Activated CD4-positive, alpha-beta memory T cell treated with anti-CD3 and anti-CD28 coated beads for 36 hours (primary cell): ENCODE measurements at regions not wholly inside any gene's neighbourhood (a gene's known extent, or its start where the extent isn't known, plus 50 kb on each side); places are given as distances from the start of the nearest gene placed in this dataset.
"Not testable (repeated sequence)": the region's sequence is repeated elsewhere in the genome, so short reads cannot be mapped to it uniquely, and the experiment has no call there.

Experiments
- CTCF ChIA-PET: fragments of 350-600 bp; sonication (Branson Sonifier 250); formaldehyde crosslinking; loops from one replicate; lab custom pipeline; 2021; ENCODE audit warnings: antibody characterized with exemption, inconsistent platforms; lab: Charles Lee
- POLR2A ChIA-PET: fragments of 350-600 bp; sonication (Branson Sonifier 250); formaldehyde crosslinking; loops from one replicate; lab custom pipeline; 2021; ENCODE audit warnings: antibody characterized with exemption; lab: Charles Lee
- DNase-seq: peaks from one replicate; pipeline ENCODE4 v3.0.0-alpha.2; 2020
- H3K27ac Mint-ChIP-seq: one replicate; pipeline ENCODE4 v1.8.0; 2021; ENCODE audit warnings: mixed read lengths
- H3K27me3 Mint-ChIP-seq: one replicate; pipeline ENCODE4 v1.8.0; 2021; ENCODE audit warnings: mixed read lengths
- H3K36me3 Mint-ChIP-seq: one replicate; pipeline ENCODE4 v1.8.0; 2021; ENCODE audit warnings: mixed read lengths
- H3K4me1 Mint-ChIP-seq: one replicate; pipeline ENCODE4 v1.8.0; 2021; ENCODE audit warnings: low read depth, mixed read lengths
- H3K4me3 Mint-ChIP-seq: one replicate; pipeline ENCODE4 v1.8.0; 2021; ENCODE audit warnings: mild to moderate bottlenecking, mixed read lengths
- H3K9me3 Mint-ChIP-seq: one replicate; pipeline ENCODE4 v1.8.0; 2021; ENCODE audit warnings: mixed read lengths
- intact Hi-C: fragments of 100-400 bp; cut with micrococcal nuclease; formaldehyde crosslinking; loops from one replicate; pipeline ENCODE4 v1.15.1; 2023

DNA sequence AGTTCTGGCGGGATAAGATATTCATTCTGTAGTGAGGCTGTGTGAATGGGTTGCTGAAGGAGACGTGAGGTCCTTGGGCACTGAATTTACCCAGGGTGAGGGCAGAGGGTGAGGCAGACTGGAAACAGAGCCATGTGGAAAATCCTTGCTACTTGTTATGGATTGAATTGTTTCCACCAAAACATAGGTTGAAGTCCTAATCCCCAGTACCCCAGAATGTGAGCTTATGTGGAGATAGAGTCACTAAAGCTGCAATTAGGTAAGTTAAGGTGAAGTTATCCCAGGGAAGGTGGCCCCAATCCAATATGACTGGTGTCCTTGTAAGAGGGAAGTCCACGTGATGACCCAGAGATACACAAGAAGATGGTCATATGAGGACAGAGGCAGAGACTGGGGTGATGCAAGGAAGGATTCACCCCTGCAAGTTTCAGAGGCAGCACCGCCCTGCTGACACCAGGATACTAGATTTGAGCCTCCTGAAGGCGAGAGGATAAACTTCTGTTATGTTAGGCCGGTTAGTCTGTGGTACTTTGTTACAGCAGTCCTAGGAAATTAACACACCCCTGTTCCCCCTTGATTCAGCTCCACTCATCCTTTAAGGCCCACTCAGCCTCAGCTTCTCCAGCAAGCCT, 289.4 kb upstream of the MEX3C start:
- H3K27me3 Mint-ChIP-seq = peaks cover 5% of the 10 kb centered on the region
- POLR2A ChIA-PET = no interaction called here
- intact Hi-C loops = no loop called here

DNA sequence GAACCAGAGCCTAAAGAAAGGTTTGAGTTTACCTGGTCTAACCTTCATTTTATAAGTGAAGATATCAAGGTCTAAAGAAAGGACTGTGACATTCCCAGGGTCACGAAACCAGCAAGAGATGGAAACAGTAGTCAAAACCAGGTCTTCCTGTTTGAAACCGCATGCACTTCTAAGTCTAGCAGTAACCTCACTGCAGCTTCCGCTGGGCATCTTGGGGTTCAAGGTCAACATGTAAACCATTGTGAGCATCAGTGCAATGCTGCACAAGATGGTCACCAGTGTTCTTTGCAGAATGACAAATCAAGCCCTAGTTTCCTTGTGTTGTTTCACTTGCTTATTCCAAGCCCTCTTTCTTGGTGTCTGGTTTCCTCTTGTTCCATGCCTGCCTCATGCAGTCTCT, 292.9 kb upstream of the MEX3C start:
- no peaks in the 10 kb centered on the region for H3K36me3 Mint-ChIP-seq
- peaks cover 3% of the 10 kb centered on the region for H3K27me3 Mint-ChIP-seq
- H3K4me1 Mint-ChIP-seq = no peaks in the 10 kb centered on the region
- H3K27ac Mint-ChIP-seq = no peak overlapping the region
- no peak for DNase-seq
- no peak overlapping the region for H3K4me3 Mint-ChIP-seq
- intact Hi-C loops = no loop called here
- CTCF ChIA-PET = no interaction called here
- no peaks in the 10 kb centered on the region for H3K9me3 Mint-ChIP-seq
- POLR2A ChIA-PET = no interaction called here

More for the DNA sequence above, 289.4 kb upstream of the MEX3C start:
- no peaks in the 10 kb centered on the region for H3K9me3 Mint-ChIP-seq
- H3K36me3 Mint-ChIP-seq = no peaks in the 10 kb centered on the region
- H3K4me3 Mint-ChIP-seq = no peak overlapping the region
- DNase-seq = no peak
- H3K4me1 Mint-ChIP-seq = no peaks in the 10 kb centered on the region
- no peak overlapping the region for H3K27ac Mint-ChIP-seq
- CTCF ChIA-PET = no interaction called here

DNA sequence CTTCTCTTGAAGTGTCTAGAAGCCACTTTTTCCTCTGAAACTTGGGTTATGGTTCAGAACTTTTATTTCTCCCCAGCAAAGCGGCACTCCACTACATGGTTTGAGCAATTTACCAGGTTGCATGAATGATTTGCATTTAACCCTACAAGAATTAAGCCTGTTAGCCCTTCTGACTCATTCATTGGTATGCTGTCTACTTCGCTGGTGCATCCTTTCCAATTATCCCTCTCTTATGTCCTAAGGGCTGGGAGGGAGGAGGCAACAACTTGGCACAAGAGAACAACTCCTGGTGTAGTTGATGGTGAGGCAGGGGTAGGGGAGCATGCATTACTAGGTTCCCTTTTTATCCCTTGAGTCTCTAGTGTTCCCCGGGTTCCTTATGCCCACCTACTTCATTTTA, 293.4 kb upstream of the MEX3C start:
- POLR2A ChIA-PET = no interaction called here
- intact Hi-C loops = no loop called here
- Mint-ChIP-seq H3K36me3 (no peaks in the 10 kb centered on the region), H3K4me1 (no peaks in the 10 kb centered on the region), H3K9me3 (no peaks in the 10 kb centered on the region), H3K27ac (no peak overlapping the region), H3K4me3 (no peak overlapping the region), H3K27me3 (peaks cover 3% of the 10 kb centered on the region)
- no peak for DNase-seq
- CTCF ChIA-PET = no interaction called here

DNA sequence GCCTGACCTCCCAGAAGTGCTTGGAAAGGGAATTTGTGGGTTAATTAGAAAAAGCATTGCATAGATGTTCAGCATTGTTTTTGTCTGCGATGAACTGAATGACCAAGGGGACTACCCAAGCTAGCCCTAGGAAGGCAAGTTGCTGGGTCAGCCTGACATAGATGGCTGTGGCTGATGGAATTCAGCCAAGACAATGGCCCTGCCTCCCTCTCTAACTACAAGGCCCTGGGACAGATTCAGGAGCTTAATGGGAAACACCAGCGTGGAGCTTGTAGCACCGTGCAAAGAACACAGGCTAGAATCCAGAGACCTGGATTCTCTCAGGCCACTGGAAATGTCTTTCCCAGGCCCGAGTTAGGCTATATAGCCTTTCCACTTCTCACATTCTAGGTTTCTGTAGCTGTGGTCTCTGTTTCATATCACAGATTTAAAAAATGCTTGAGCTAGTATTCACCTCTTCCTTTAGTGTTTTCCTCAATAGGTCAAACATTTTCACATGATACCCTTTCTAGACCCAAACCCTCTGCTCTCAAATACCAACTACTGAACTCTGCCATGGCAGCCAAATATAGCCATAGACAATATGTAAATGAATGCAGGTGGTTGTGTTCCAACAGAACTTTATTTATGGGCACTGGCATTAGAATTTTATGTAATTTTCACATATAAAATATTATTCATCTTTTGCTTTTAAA, 294.3 kb upstream of the MEX3C start:
- Mint-ChIP-seq H3K36me3 (no peaks in the 10 kb centered on the region), H3K27ac (no peak overlapping the region), H3K4me3 (no peak overlapping the region), H3K9me3 (no peaks in the 10 kb centered on the region), H3K27me3 (peaks cover 3% of the 10 kb centered on the region), H3K4me1 (no peaks in the 10 kb centered on the region)
- CTCF ChIA-PET = no interaction called here
- no peak for DNase-seq
- POLR2A ChIA-PET = no interaction called here
- intact Hi-C loops = no loop called here

DNA sequence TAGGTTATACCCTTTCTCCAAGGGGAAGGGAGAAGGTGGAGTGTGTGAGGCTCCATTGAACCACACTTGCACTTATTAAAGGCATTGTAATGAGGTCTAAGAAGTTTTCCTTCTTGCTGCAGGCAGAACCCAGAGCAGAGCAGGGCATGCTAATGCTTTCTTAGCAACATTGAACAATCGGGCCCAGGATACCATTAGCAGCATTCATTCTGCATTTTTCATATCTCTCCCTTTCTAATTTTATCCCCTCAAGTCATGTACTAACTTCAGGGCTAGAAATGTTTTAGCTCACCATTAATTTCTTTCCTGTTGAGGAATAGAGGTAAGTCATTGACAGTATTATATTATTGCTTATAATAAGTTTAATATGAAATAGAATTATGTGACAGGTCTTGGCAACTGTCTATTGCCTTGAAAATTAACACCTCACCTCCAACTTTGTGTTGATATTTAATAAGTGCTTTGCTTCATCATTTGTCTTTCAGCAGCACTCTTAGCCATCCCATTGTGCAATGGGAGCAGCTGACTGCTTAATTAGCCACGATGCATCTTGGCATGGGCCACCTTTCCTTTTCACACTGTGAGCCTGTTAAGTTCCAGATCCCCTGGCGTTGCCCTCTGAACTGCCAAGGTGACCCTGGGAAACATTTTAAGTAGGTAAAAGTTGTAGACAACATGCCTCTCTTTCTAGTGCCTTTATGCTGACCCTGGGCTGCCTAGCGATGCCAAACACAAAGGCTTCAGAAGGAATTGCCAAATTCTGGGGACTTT, 300.8 kb upstream of the MEX3C start:
- H3K9me3 Mint-ChIP-seq = no peaks in the 10 kb centered on the region
- no peaks in the 10 kb centered on the region for H3K4me1 Mint-ChIP-seq
- intact Hi-C loops = no loop called here
- H3K27me3 Mint-ChIP-seq = peaks cover 3% of the 10 kb centered on the region
- ChIA-PET CTCF (no interaction called here), POLR2A (no interaction called here)
- no peaks in the 10 kb centered on the region for H3K36me3 Mint-ChIP-seq
- H3K27ac Mint-ChIP-seq = no peak overlapping the region
- no peak for DNase-seq
- H3K4me3 Mint-ChIP-seq = no peak overlapping the region

DNA sequence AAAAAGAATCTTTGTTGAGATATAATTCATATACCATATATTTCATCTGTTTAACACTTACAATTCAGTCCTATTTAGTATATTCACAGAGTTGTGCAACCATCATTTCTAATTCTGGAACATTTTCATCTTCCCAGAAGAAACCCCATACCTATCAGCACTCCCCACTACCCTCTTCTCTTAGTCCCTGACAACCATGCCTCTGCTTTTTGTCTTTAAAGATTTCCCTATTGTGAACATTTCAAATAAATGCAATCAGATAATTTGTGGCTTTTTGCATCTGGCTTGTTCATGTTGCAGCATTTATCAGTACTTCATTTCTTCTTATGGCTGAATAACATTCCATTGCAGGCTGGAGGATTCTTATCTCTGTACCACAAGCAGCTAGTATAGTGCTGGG, 305.9 kb upstream of the MEX3C start:
- Mint-ChIP-seq H3K4me1 (no peaks in the 10 kb centered on the region), H3K9me3 (peaks cover 10% of the 10 kb centered on the region), H3K36me3 (no peaks in the 10 kb centered on the region), H3K4me3 (no peak overlapping the region), H3K27me3 (peaks cover 3% of the 10 kb centered on the region), H3K27ac (no peak overlapping the region)
- CTCF ChIA-PET = interaction anchor here (0.6 kb wide), 1 partner anchor 28 kb away, joined by 3 read pairs; no protein-coding TSS in a partner anchor
- no peak for DNase-seq
- intact Hi-C loops = no loop called here
- POLR2A ChIA-PET = interaction anchor here (0.7 kb wide), 1 partner anchor 10 kb away, joined by 4 read pairs; no protein-coding TSS in a partner anchor

DNA sequence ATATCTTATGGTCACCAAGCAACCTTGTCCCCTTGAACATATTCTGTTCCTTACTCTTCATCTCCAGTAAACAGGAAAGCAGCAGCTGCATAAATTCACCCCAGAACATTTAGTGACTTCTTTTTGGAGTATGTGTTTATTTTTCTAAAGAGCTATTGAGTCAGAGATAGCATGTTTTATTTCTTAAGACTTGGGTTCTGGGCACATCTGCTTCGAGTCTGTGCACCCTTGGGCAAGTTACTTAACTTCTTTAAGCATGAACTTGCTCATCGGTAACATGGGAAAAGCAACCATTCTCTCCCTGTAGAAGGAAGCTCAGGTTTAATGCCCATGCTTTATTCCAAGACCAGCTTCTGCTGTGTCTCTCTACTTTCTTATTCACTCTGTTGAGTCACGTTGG, 309.3 kb upstream of the MEX3C start:
- no peak overlapping the region for H3K27ac Mint-ChIP-seq
- CTCF ChIA-PET = no interaction called here
- H3K9me3 Mint-ChIP-seq = peaks cover 19% of the 10 kb centered on the region

DNA sequence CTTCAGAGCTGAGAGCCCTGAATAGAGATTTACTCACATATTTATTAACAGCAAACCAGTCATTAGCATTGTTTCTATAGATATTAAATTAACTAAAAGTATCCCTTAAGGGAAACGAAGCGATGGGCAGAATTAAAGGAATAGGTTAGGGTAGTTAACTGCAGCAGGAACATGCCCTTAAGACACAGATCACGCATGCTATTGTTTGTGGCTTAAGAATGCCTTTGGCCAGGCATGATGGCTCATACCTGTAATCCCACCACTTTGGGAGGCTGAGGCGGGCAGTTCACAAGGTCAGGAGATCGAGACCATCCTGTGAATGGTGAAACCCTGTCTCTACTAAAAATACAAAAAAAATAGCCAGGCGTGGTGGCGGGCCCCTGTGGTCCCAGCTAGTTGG, 310.9 kb upstream of the MEX3C start:
- H3K27ac Mint-ChIP-seq, H3K4me1 Mint-ChIP-seq, CTCF ChIA-PET: not testable (repeated sequence)

More for the DNA sequence above, 309.3 kb upstream of the MEX3C start:
- POLR2A ChIA-PET = no interaction called here
- H3K36me3 Mint-ChIP-seq = no peaks in the 10 kb centered on the region
- no peak overlapping the region for H3K4me3 Mint-ChIP-seq
- no peaks in the 10 kb centered on the region for H3K4me1 Mint-ChIP-seq
- no peak for DNase-seq
- H3K27me3 Mint-ChIP-seq = no peaks in the 10 kb centered on the region
- intact Hi-C loops = no loop called here

DNA sequence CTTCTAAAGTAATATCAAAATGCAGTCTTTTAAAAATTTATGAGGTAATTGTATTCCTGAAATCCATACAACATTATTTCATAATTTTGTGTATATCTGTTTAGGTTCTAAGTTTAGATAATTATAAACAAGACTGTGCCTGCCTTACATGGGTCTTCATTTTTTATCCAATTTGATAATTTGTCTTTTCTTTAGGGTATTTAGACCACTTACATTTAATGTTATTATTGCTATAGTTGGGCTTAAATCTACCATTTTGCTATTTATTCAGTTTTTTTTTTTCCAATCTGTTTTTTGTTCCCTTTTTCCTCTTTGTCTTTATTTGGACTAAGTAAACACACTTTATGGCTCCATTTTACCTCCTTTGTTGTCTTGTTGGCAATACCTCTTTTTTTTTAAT, 312.5 kb upstream of the MEX3C start:
- ChIA-PET POLR2A (no interaction called here), CTCF (no interaction called here)
- no peak overlapping the region for H3K27ac Mint-ChIP-seq
- no peak for DNase-seq
- no peaks in the 10 kb centered on the region for H3K4me1 Mint-ChIP-seq
- no peaks in the 10 kb centered on the region for H3K36me3 Mint-ChIP-seq
- intact Hi-C loops = no loop called here
- no peaks in the 10 kb centered on the region for H3K27me3 Mint-ChIP-seq
- H3K4me3 Mint-ChIP-seq = no peak overlapping the region
- H3K9me3 Mint-ChIP-seq = peaks cover 19% of the 10 kb centered on the region

More for the DNA sequence above, 310.9 kb upstream of the MEX3C start:
- H3K27me3 Mint-ChIP-seq, DNase-seq, H3K4me3 Mint-ChIP-seq, POLR2A ChIA-PET, H3K36me3 Mint-ChIP-seq, intact Hi-C loops: not testable (repeated sequence)
- H3K9me3 Mint-ChIP-seq = peaks cover 19% of the 10 kb centered on the region

DNA sequence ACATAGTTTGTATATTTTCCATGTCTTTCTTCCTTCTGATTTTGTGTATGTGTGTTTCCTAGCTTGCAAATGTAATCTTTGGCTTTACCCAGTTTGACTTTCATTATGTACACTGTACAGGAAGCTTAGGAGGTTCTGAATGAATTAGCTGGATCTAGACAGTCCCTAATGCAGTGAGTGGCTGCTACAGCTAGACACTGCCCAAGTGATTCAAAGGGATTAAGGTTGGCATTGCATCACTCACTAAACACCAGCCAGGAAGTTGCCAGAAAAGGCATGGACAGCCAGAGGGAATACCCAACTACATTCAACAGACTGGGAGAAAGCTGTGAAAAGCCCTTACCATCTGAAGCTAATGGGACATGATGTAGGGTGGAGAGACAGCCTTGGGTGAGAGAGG, 316.0 kb upstream of the MEX3C start:
- intact Hi-C loops = no loop called here
- H3K27ac Mint-ChIP-seq = no peak overlapping the region
- no peaks in the 10 kb centered on the region for H3K27me3 Mint-ChIP-seq
- H3K9me3 Mint-ChIP-seq = peaks cover 8% of the 10 kb centered on the region
- no peak overlapping the region for H3K4me3 Mint-ChIP-seq
- no peak for DNase-seq
- ChIA-PET POLR2A (no interaction called here), CTCF (no interaction called here)
- H3K36me3 Mint-ChIP-seq = no peaks in the 10 kb centered on the region
- no peaks in the 10 kb centered on the region for H3K4me1 Mint-ChIP-seq

DNA sequence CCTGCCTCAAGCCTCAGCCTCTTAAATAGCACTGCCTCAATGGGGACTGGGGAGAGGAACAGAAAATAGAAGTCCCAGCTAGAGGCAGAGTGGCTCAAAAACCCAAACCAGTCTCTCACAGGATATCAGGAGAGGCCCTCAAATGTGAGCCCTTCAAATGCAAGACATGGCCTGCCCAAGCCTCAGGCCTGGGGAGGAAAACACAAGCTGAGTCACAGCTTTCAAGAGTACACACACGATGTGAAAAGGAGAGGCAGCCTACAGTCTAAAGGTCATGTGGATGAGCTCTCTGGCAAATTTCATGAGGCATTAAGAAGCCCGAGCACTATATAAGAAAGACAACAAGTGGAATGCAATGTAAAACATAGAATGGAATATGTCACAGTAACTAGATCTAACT, 316.6 kb upstream of the MEX3C start:
- ChIA-PET CTCF (no interaction called here), POLR2A (no interaction called here)
- H3K36me3 Mint-ChIP-seq = no peaks in the 10 kb centered on the region
- intact Hi-C loops = no loop called here
- H3K4me1 Mint-ChIP-seq = no peaks in the 10 kb centered on the region
- DNase-seq = no peak
- H3K27ac Mint-ChIP-seq = no peak overlapping the region
- H3K27me3 Mint-ChIP-seq = no peaks in the 10 kb centered on the region
- peaks cover 4% of the 10 kb centered on the region for H3K9me3 Mint-ChIP-seq
- no peak overlapping the region for H3K4me3 Mint-ChIP-seq

DNA sequence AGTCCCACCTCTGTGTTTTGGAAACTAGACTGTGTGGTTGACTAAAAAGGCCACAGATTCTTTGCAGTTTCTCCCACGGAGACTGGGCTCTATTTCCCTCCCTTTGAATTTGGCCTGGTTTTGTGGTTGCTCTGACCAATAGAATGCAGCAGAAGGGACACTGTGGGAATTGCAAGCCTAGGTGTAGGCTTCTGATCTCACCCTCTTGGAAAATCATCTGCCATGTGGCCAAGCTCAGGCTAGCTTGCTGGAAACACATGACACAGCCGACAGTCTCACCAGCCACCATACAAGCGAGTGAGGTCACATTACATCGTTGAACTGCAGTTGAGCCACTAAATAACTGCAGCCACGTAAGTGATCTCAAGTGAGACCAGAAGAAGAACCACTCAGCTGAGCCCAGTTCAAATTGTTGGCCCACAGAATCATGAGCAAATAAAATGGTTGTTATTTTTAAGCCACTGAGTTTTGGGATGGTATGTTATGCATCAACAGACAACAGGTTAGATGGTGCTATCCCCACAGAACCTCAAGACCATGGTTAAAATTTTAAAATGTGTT, 319.1 kb upstream of the MEX3C start:
- CTCF ChIA-PET = no interaction called here
- no peaks in the 10 kb centered on the region for H3K4me1 Mint-ChIP-seq
- H3K36me3 Mint-ChIP-seq = no peaks in the 10 kb centered on the region
- no peak overlapping the region for H3K4me3 Mint-ChIP-seq
- H3K27ac Mint-ChIP-seq = no peak overlapping the region
- no peaks in the 10 kb centered on the region for H3K9me3 Mint-ChIP-seq
- DNase-seq = no peak
- intact Hi-C loops = no loop called here
- H3K27me3 Mint-ChIP-seq = peaks cover 2% of the 10 kb centered on the region
- POLR2A ChIA-PET = no interaction called here
